Activated CD8-positive, alpha-beta T cell treated with anti-CD3 and anti-CD28 coated beads for 36 hours (primary cell): ENCODE measurements at regions not wholly inside any gene's neighbourhood (a gene's known extent, or its start where the extent isn't known, plus 50 kb on each side); places are given as distances from the start of the nearest gene placed in this dataset.

Experiments
- ATAC-seq: fragments of 200-7000 bp; cut with Tn5 transposase; one replicate; pipeline ENCODE4 v1.10.0; 2021; ENCODE audit warnings: mild to moderate bottlenecking, moderate library complexity
- CTCF ChIA-PET: fragments of 350-600 bp; sonication (Branson Sonifier 250); formaldehyde crosslinking; loops from one replicate; lab custom pipeline; 2021; ENCODE audit warnings: antibody characterized with exemption; lab: Charles Lee
- POLR2A ChIA-PET: fragments of 350-600 bp; sonication (Branson Sonifier 250); formaldehyde crosslinking; loops from one replicate; lab custom pipeline; 2021; ENCODE audit warnings: antibody characterized with exemption; lab: Charles Lee
- DNase-seq: peaks from one replicate; pipeline ENCODE4 v3.0.0-alpha.2; 2020
- H3K27ac Mint-ChIP-seq: one replicate; pipeline ENCODE4 v1.8.0; 2021; ENCODE audit warnings: mild to moderate bottlenecking, mixed read lengths
- H3K27me3 Mint-ChIP-seq: one replicate; pipeline ENCODE4 v1.8.0; 2021; ENCODE audit warnings: mixed read lengths
- H3K36me3 Mint-ChIP-seq: one replicate; pipeline ENCODE4 v1.8.0; 2021; ENCODE audit warnings: low read depth, mixed read lengths
- H3K4me1 Mint-ChIP-seq: one replicate; pipeline ENCODE4 v1.8.0; 2021; ENCODE audit warnings: low read depth, mixed read lengths
- H3K4me3 Mint-ChIP-seq: one replicate; pipeline ENCODE4 v1.8.0; 2021; ENCODE audit warnings: mild to moderate bottlenecking, moderate library complexity, mixed read lengths
- H3K9me3 Mint-ChIP-seq: one replicate; pipeline ENCODE4 v1.8.0; 2021; ENCODE audit warnings: mixed read lengths
- intact Hi-C: fragments of 100-400 bp; cut with micrococcal nuclease; formaldehyde crosslinking; loops from one replicate; pipeline ENCODE4 v1.10.0; 2022
- TF ChIP-seq, protein P1 (sequence below): fragments of 200-600 bp; IDR thresholded peaks from one replicate; pipeline ENCODE4 v1.8.0; 2022; ENCODE audit warnings: antibody characterized with exemption, mild to moderate bottlenecking

DNA sequence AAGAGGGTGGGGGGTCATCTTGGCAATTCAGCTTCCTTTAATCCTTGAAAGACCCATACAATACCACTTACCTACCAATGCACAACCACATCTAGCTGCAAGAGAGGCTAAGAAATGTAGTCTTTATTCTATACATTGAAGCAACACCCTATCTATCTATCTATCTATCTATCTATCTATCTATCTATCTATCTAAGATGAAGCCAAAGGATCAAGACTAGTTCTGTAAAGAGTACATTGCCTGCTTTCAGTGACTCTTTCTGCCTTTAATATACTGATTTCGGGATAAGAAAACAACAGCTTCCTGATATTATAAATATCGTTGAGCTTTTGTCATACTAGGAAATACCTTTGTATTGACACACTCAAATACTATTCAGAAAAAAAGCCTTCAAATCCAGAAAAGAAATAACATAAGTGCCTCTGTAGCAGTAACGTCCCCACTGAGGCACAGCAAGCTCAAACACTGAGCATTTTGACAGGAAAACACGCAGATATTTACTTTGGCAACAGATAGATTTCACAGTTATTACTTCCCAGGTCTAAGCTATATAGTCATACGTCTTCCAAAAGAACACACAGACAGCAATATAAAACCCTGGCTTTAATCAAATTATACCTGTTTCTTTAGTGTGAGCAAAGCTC is 139.4 kb upstream of the SERTAD2 start:
- peaks cover 2% of the 10 kb centered on the region for H3K27me3 Mint-ChIP-seq
- DNase-seq: no peak
- ChIA-PET POLR2A (interaction anchor here (0.8 to 1.2 kb wide), 3 partner anchors 13 to 41 kb away, joined by 3 to 5 read pairs (median 3); no protein-coding TSS in a partner anchor), CTCF (interaction anchor here (1.2 to 1.4 kb wide), 2 partner anchors 25 to 32 kb away, joined by 3 to 4 read pairs; no protein-coding TSS in a partner anchor)
- no peaks in the 10 kb centered on the region for H3K9me3 Mint-ChIP-seq
- no peak for ATAC-seq
- H3K36me3 Mint-ChIP-seq: no peaks in the 10 kb centered on the region
- no peak overlapping the region for H3K4me3 Mint-ChIP-seq
- no peak overlapping the region for H3K27ac Mint-ChIP-seq
- intact Hi-C loops: no loop called here
- TF ChIP-seq, protein P1, sequence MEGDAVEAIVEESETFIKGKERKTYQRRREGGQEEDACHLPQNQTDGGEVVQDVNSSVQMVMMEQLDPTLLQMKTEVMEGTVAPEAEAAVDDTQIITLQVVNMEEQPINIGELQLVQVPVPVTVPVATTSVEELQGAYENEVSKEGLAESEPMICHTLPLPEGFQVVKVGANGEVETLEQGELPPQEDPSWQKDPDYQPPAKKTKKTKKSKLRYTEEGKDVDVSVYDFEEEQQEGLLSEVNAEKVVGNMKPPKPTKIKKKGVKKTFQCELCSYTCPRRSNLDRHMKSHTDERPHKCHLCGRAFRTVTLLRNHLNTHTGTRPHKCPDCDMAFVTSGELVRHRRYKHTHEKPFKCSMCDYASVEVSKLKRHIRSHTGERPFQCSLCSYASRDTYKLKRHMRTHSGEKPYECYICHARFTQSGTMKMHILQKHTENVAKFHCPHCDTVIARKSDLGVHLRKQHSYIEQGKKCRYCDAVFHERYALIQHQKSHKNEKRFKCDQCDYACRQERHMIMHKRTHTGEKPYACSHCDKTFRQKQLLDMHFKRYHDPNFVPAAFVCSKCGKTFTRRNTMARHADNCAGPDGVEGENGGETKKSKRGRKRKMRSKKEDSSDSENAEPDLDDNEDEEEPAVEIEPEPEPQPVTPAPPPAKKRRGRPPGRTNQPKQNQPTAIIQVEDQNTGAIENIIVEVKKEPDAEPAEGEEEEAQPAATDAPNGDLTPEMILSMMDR: no peak
- H3K4me1 Mint-ChIP-seq: no peaks in the 10 kb centered on the region

DNA sequence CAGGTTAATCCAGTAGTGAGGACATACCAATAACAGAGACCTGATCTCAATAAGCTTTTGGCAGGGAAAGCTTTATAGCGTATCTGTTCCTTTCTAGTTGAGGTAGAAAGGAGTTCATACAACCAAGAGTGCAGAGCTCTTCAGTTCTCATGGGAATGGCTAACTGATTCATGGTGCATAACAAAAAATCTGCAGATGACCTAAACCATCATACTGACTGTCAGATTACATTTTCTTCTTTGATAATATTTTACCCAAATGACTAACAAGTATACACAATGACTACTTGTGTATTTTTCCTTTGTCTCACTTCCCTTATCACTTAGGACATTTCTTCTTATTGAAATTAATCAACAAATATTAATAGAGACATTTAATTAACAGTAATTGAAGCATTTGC is 140.0 kb upstream of the SERTAD2 start:
- Mint-ChIP-seq H3K36me3 (no peaks in the 10 kb centered on the region), H3K4me1 (no peaks in the 10 kb centered on the region), H3K4me3 (no peak overlapping the region), H3K27ac (no peak overlapping the region), H3K9me3 (no peaks in the 10 kb centered on the region), H3K27me3 (peaks cover 2% of the 10 kb centered on the region)
- ATAC-seq: no peak
- TF ChIP-seq, protein P1: no peak
- CTCF ChIA-PET: interaction anchor here (1.2 kb wide), 1 partner anchor 32 kb away, joined by 3 read pairs; no protein-coding TSS in a partner anchor
- intact Hi-C loops: no loop called here
- DNase-seq: no peak
- POLR2A ChIA-PET: interaction anchor here (1.2 kb wide), 1 partner anchor 42 kb away, joined by 5 read pairs; no protein-coding TSS in a partner anchor

DNA sequence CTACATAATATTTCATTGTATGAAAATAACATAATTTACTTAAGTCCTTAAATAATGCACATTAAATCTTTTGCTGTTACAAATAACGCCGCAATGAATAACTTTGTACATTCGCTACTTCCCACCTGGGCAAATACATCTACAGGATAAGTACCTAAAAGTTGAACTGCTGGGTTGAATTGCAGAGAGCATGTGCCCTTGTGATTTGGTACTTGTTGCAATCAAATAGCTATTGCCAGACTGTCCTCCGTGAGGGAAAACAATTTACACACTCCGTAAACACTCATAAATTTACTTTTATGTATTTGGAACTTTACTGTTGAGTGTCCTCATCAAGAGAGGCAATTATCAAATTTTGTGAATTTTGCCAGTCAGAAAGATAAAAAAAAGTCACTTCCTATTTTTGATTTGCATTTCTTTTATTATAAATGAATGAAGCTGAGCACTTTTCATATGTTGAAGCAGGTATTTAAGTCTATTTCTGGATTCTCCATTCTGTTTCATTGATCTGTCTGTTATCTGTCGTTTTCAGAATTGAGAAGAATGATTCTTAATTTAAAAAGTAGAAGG is 140.8 kb upstream of the SERTAD2 start:
- H3K4me3 Mint-ChIP-seq: no peak overlapping the region
- H3K27me3 Mint-ChIP-seq: peaks cover 2% of the 10 kb centered on the region
- ATAC-seq (no peak), DNase-seq (no peak)
- POLR2A ChIA-PET: interaction anchor here (0.8 to 1.4 kb wide), 3 partner anchors 14 to 148 kb away, joined by 3 to 5 read pairs (median 4); no protein-coding TSS in a partner anchor
- CTCF ChIA-PET: interaction anchor here (1.0 kb wide), 1 partner anchor 56 kb away, joined by 3 read pairs; no protein-coding TSS in a partner anchor
- no peak overlapping the region for H3K27ac Mint-ChIP-seq
- TF ChIP-seq, protein P1: no peak
- intact Hi-C loops: no loop called here
- H3K9me3 Mint-ChIP-seq: no peaks in the 10 kb centered on the region
- H3K36me3 Mint-ChIP-seq: no peaks in the 10 kb centered on the region
- no peaks in the 10 kb centered on the region for H3K4me1 Mint-ChIP-seq

DNA sequence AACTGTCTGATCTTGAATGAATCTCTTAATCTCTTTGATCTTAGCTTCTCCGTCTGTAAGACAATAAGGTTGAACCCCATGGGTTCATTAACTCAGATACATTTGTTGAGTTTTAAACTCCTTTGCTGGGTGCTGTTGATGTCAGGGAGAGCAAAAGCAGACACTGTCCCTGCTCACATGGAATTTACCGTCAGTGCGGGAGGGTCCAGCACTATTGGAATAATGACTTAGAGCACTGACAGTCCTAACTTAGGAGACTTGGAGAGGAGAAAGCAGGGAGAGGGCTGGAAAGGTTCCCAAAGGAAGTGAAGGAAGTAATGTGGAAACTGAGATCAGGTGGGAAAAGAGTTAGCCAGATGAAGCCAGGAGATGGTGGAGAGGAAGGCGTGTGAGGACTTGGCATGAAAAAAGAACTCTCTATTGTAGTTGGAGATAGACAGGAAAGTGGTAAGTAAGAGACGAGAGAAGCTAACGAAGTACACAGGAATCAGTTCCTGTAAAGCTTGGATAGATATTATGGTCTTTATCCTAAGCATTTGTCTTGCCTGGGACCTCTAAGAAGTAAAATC is 141.4 kb upstream of the SERTAD2 start:
- no peaks in the 10 kb centered on the region for H3K9me3 Mint-ChIP-seq
- no peak for DNase-seq
- H3K36me3 Mint-ChIP-seq: no peaks in the 10 kb centered on the region
- no peak overlapping the region for H3K4me3 Mint-ChIP-seq
- ChIA-PET CTCF (interaction anchor here (1.0 kb wide), 1 partner anchor 56 kb away, joined by 3 read pairs; no protein-coding TSS in a partner anchor), POLR2A (interaction anchor here (0.8 to 1.4 kb wide), 2 partner anchors 14 to 148 kb away, joined by 3 to 4 read pairs; no protein-coding TSS in a partner anchor)
- TF ChIP-seq, protein P1: no peak
- intact Hi-C loops: no loop called here
- no peak overlapping the region for H3K27ac Mint-ChIP-seq
- no peaks in the 10 kb centered on the region for H3K4me1 Mint-ChIP-seq
- no peak for ATAC-seq
- H3K27me3 Mint-ChIP-seq: peaks cover 2% of the 10 kb centered on the region
